Thyroid gland (tissue), 4 donors: ENCODE measurements at regions not wholly inside any gene's neighbourhood (a gene's known extent, or its start where the extent isn't known, plus 50 kb on each side); places are given as distances from the start of the nearest gene placed in this dataset.

Source experiments
- POLR2A ChIP-seq, 2 donors: fragments of 450-650 bp; IDR thresholded peaks; one replicate each; pipeline ENCODE4 v1.6.1; 2017; ENCODE audit warnings: antibody characterized with exemption in 2 of 2, mild to moderate bottlenecking in 2 of 2, moderate library complexity in 1 of 2
- TF ChIP-seq, protein P1 (sequence below), 6 experiments: fragments of 200-600 bp in 3 of 6; fragments of 450-650 bp in 3 of 6; sonication (generic) in 3 of 6; IDR thresholded peaks; one replicate each; pipeline ENCODE4 v1.5.1; 2016 to 2019; ENCODE audit warnings: antibody characterized with exemption in 6 of 6, mild to moderate bottlenecking in 2 of 6, inconsistent platforms in 1 of 6, moderate library complexity in 1 of 6

DNA sequence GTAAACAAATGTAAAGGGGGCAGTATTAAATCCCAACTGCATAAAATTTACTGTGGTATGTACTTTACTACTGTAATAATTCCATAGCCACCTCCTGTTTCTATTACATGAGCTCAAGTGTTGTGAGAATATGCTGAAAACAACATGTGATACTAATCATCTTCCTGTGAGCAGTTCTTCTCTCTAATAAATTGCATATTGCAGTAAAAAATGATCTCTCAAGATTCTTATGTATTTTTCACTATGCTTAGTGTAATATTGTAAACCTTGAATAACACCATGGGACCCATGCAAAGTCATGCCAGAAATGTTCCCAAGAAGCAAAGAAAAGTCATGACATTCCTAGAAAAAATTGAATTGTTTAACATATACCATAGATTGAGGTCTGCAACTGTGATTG is 133.0 kb upstream of the ATXN1 start:
- TF ChIP-seq, protein P1, sequence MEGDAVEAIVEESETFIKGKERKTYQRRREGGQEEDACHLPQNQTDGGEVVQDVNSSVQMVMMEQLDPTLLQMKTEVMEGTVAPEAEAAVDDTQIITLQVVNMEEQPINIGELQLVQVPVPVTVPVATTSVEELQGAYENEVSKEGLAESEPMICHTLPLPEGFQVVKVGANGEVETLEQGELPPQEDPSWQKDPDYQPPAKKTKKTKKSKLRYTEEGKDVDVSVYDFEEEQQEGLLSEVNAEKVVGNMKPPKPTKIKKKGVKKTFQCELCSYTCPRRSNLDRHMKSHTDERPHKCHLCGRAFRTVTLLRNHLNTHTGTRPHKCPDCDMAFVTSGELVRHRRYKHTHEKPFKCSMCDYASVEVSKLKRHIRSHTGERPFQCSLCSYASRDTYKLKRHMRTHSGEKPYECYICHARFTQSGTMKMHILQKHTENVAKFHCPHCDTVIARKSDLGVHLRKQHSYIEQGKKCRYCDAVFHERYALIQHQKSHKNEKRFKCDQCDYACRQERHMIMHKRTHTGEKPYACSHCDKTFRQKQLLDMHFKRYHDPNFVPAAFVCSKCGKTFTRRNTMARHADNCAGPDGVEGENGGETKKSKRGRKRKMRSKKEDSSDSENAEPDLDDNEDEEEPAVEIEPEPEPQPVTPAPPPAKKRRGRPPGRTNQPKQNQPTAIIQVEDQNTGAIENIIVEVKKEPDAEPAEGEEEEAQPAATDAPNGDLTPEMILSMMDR (IDR thresholded peaks at IDR 0.05): no peak
- TF ChIP-seq POLR2A (IDR thresholded peaks at IDR 0.05): no peak
